Vagina (tissue), 2 donors: ENCODE measurements at regions not wholly inside any gene's neighbourhood (a gene's known extent, or its start where the extent isn't known, plus 50 kb on each side); places are given as distances from the start of the nearest gene placed in this dataset.

ENCODE experiments used
- DNase-seq, 2 donors: peaks; one replicate each; pipeline ENCODE4 v3.0.0-alpha.2; 2017; ENCODE audit errors: extremely low spot score in 2 of 2
- H3K27ac ChIP-seq: fragments of 200-600 bp; sonication (generic); one replicate; pipeline ENCODE4 v1.5.1; 2019
- H3K27me3 ChIP-seq: fragments of 200-600 bp; sonication (generic); one replicate; pipeline ENCODE4 v1.5.1; 2019
- H3K36me3 ChIP-seq, 2 donors: fragments of 200-600 bp; sonication (generic); one replicate each; pipeline ENCODE4 v1.5.1; 2017 to 2019
- H3K4me1 ChIP-seq: fragments of 200-600 bp; sonication (generic); one replicate; pipeline ENCODE4 v1.5.1; 2019
- H3K4me3 ChIP-seq, 2 donors: fragments of 200-600 bp; sonication (generic); 1 replicate in 1 of 2; 2 replicates in 1 of 2; pipeline ENCODE4 v1.5.1; 2016 to 2019
- H3K9me3 ChIP-seq: fragments of 200-600 bp; sonication (generic); one replicate; pipeline ENCODE4 v1.5.1; 2019
- CTCF ChIP-seq, 3 experiments: fragments of 450-650 bp in 2 of 3; fragments of 200-600 bp in 1 of 3; sonication (generic) in 1 of 3; IDR thresholded peaks; one replicate each; pipeline ENCODE4 v1.5.1; 2017 to 2019; ENCODE audit warnings: antibody characterized with exemption in 3 of 3, mild to moderate bottlenecking in 2 of 3, moderate library complexity in 2 of 3
- POLR2A ChIP-seq, 2 donors: fragments of 450-650 bp; IDR thresholded peaks; one replicate each; pipeline ENCODE4 v1.6.1; 2017; ENCODE audit warnings: antibody characterized with exemption in 2 of 2, mild to moderate bottlenecking in 2 of 2, moderate library complexity in 2 of 2
- POLR2AphosphoS5 ChIP-seq, 2 donors: sonication (generic); formaldehyde crosslinking; IDR thresholded peaks; one replicate each; pipeline ENCODE4 v1.9.0; 2017; ENCODE audit warnings: antibody characterized with exemption in 2 of 2, mild to moderate bottlenecking in 2 of 2, low read depth in 1 of 2; ENCODE audit not compliant: insufficient read depth in 1 of 2
- intact Hi-C: fragments of 100-400 bp; cut with DNase I; formaldehyde crosslinking; loops from one replicate; pipeline ENCODE4 v1.15.1; 2023

GRCh38 chr5:6868171-6868570 is 154.9 kb downstream of the TENT4A start:
- Histone ChIP-seq H3K36me3 (no peaks in the 10 kb centered on the region), H3K4me1 (no peaks in the 10 kb centered on the region), H3K4me3 (no peak overlapping the region), H3K9me3 (no peaks in the 10 kb centered on the region), H3K27ac (no peak overlapping the region), H3K27me3 (no peaks in the 10 kb centered on the region)
- intact Hi-C loops, result no loop called here
- TF ChIP-seq POLR2A (IDR thresholded peaks at IDR 0.05) (no peak), CTCF (IDR thresholded peaks at IDR 0.05) (no peak), POLR2AphosphoS5 (IDR thresholded peaks at IDR 0.05; ENCODE audit: insufficient read depth in 1 of 2, low read depth in 1 of 2) (no peak)
- peak in 1 of 2 donors; percentile 34 for DNase-seq

- no peaks in the 10 kb centered on the region for H3K36me3 ChIP-seq
- no peak overlapping the region for H3K27ac ChIP-seq
- no peaks in the 10 kb centered on the region for H3K9me3 ChIP-seq
- intact Hi-C loops, result no loop called here
- no peaks in the 10 kb centered on the region for H3K4me1 ChIP-seq
- H3K27me3 ChIP-seq, result no peaks in the 10 kb centered on the region
- TF ChIP-seq POLR2A (IDR thresholded peaks at IDR 0.05) (no peak), POLR2AphosphoS5 (IDR thresholded peaks at IDR 0.05; ENCODE audit: insufficient read depth in 1 of 2, low read depth in 1 of 2) (no peak), CTCF (IDR thresholded peaks at IDR 0.05) (no peak)
- no peak overlapping the region for H3K4me3 ChIP-seq
- peak in 1 of 2 donors; percentile 46 for DNase-seq
Measured at GRCh38 chr5:6868575-6869215, 155.5 kb downstream of the TENT4A start.

DNA sequence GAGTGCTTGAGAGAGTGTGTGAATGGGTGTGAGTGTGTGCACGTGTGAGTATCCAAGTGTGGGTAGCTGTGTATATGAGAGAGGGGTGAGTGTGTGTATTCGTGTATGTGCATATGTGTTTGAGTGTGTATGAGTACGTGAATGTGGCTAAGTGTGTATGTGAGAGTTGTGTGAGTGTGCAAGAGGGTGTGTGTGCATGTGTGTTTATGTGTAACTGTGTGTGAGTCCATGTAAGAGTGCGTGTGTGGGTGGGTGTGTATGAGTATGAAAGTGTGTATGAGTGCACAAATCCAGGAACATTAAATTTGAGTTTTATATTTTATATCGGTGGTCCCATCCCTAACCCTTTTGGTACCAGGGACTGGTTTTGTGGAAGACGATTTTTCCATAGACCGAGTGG is 156.4 kb downstream of the TENT4A start:
- Histone ChIP-seq H3K36me3 (no peaks in the 10 kb centered on the region), H3K9me3 (no peaks in the 10 kb centered on the region), H3K4me1 (no peaks in the 10 kb centered on the region), H3K4me3 (no peak overlapping the region), H3K27ac (no peak overlapping the region), H3K27me3 (no peaks in the 10 kb centered on the region)
- intact Hi-C loops, result no loop called here
- TF ChIP-seq POLR2AphosphoS5 (IDR thresholded peaks at IDR 0.05; ENCODE audit: insufficient read depth in 1 of 2, low read depth in 1 of 2) (no peak), CTCF (IDR thresholded peaks at IDR 0.05) (no peak), POLR2A (IDR thresholded peaks at IDR 0.05) (no peak)
- peak in 1 of 2 donors; percentile 52 for DNase-seq

DNA sequence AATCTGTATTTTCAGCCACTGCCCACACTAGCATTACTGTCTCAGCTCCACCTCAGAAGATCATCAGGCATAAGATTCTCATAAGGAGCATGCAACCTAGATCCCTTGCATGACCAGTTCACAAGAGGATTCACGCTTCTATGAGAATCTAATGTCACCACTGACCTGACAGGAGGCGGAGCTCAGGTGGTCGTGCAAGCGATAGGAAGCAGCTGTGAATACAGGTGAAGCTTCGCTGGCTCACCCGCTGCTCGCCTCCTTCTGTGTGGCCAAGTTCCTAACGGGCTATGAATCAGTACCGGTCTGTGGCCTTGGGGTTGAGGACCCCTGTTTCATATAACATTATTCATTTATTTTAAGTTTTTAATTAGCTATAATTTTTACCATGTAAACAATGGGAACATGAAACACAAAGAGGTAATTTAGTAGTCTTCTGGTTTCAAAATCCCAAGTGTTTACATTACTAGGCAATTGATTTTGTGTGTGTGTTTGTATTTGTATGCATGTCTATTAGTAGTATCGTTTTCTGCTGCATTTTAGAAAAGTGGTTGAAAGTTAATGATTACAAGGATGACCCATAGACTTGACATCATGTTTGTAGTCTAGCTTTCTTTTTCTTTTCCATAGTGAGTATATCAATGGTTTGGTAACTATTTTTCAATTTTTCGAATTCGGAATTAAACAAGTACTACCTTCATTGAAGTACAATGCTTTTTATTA is 159.4 kb downstream of the TENT4A start:
- Histone ChIP-seq H3K36me3 (no peaks in the 10 kb centered on the region), H3K27me3 (no peaks in the 10 kb centered on the region), H3K27ac (no peak overlapping the region), H3K4me3 (no peak overlapping the region), H3K4me1 (no peaks in the 10 kb centered on the region), H3K9me3 (no peaks in the 10 kb centered on the region)
- DNase-seq, result peak in 1 of 2 donors; percentile 61
- TF ChIP-seq CTCF (IDR thresholded peaks at IDR 0.05), result no peak
- no peak for TF ChIP-seq POLR2A (IDR thresholded peaks at IDR 0.05)
- intact Hi-C loops, result no loop called here

DNA sequence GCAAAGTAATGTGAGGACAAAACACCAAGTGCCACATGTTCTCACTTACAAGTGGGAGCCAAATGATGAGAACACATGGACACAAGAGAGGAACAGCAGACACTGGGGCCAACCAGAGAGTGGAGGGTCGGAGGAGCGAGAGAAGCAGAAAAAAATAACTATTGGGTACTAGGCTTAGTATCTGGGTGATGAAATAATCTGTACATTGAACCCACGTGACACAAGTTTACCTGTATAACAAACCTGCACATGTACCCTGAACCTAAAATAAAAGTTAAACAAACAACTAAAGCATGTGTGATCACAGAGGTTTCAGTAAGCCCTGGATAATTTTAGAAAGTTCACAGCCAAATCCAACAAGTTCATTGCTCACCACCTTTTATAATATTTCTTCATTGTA is 160.1 kb downstream of the TENT4A start:
- no peak overlapping the region for H3K4me3 ChIP-seq
- no peaks in the 10 kb centered on the region for H3K36me3 ChIP-seq
- no peaks in the 10 kb centered on the region for H3K9me3 ChIP-seq
- intact Hi-C loops, result no loop called here
- no peak for TF ChIP-seq CTCF (IDR thresholded peaks at IDR 0.05)
- TF ChIP-seq POLR2AphosphoS5 (IDR thresholded peaks at IDR 0.05; ENCODE audit: insufficient read depth in 1 of 2, low read depth in 1 of 2), result no peak
- TF ChIP-seq POLR2A (IDR thresholded peaks at IDR 0.05), result no peak
- no peaks in the 10 kb centered on the region for H3K4me1 ChIP-seq
- peak in 1 of 2 donors; percentile 22 for DNase-seq
- H3K27ac ChIP-seq, result no peak overlapping the region
- no peaks in the 10 kb centered on the region for H3K27me3 ChIP-seq
